ENCODE measurements at regions not wholly inside any gene's neighbourhood (a gene's known extent, or its start where the extent isn't known, plus 50 kb on each side); places are given as distances from the start of the nearest gene placed in this dataset.

DNA sequence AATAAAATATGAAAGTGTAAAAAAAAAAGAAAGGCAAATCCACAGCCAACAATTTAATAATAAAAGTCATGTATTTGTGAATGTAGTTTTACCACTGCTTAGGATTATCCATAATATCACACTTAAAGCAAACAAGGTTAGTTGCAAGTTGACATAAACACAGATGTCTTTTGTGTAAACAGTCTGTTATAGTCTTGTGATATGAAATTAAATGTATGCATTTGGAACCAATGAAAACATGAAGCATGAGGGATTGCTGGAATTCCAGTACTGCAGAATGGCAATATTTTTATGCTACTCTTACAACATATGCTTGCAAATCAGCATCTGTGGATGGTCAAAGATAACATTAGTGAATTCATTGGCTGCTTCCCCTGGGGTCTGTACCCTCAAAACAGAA is 148.1 kb downstream of the DNAJB9 start:
- TF ChIP-seq, protein P1, sequence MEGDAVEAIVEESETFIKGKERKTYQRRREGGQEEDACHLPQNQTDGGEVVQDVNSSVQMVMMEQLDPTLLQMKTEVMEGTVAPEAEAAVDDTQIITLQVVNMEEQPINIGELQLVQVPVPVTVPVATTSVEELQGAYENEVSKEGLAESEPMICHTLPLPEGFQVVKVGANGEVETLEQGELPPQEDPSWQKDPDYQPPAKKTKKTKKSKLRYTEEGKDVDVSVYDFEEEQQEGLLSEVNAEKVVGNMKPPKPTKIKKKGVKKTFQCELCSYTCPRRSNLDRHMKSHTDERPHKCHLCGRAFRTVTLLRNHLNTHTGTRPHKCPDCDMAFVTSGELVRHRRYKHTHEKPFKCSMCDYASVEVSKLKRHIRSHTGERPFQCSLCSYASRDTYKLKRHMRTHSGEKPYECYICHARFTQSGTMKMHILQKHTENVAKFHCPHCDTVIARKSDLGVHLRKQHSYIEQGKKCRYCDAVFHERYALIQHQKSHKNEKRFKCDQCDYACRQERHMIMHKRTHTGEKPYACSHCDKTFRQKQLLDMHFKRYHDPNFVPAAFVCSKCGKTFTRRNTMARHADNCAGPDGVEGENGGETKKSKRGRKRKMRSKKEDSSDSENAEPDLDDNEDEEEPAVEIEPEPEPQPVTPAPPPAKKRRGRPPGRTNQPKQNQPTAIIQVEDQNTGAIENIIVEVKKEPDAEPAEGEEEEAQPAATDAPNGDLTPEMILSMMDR (IDR thresholded peaks at IDR 0.05; ENCODE audit: low read depth, low read length, missing input control) = no peak
- TF ChIP-seq SP1 (IDR thresholded peaks at IDR 0.05) (no peak), FOXA2 (IDR thresholded peaks at IDR 0.05) (no peak), RAD21 (IDR thresholded peaks at IDR 0.05) (no peak), JUND (IDR thresholded peaks at IDR 0.05) (no peak)
- TF ChIP-seq, protein P2, sequence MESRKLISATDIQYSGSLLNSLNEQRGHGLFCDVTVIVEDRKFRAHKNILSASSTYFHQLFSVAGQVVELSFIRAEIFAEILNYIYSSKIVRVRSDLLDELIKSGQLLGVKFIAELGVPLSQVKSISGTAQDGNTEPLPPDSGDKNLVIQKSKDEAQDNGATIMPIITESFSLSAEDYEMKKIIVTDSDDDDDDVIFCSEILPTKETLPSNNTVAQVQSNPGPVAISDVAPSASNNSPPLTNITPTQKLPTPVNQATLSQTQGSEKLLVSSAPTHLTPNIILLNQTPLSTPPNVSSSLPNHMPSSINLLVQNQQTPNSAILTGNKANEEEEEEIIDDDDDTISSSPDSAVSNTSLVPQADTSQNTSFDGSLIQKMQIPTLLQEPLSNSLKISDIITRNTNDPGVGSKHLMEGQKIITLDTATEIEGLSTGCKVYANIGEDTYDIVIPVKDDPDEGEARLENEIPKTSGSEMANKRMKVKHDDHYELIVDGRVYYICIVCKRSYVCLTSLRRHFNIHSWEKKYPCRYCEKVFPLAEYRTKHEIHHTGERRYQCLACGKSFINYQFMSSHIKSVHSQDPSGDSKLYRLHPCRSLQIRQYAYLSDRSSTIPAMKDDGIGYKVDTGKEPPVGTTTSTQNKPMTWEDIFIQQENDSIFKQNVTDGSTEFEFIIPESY (IDR thresholded peaks at IDR 0.05) = no peak
- TF ChIP-seq, protein P3, sequence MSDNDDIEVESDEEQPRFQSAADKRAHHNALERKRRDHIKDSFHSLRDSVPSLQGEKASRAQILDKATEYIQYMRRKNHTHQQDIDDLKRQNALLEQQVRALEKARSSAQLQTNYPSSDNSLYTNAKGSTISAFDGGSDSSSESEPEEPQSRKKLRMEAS (IDR thresholded peaks at IDR 0.05) = no peak
- TF ChIP-seq, protein P4, sequence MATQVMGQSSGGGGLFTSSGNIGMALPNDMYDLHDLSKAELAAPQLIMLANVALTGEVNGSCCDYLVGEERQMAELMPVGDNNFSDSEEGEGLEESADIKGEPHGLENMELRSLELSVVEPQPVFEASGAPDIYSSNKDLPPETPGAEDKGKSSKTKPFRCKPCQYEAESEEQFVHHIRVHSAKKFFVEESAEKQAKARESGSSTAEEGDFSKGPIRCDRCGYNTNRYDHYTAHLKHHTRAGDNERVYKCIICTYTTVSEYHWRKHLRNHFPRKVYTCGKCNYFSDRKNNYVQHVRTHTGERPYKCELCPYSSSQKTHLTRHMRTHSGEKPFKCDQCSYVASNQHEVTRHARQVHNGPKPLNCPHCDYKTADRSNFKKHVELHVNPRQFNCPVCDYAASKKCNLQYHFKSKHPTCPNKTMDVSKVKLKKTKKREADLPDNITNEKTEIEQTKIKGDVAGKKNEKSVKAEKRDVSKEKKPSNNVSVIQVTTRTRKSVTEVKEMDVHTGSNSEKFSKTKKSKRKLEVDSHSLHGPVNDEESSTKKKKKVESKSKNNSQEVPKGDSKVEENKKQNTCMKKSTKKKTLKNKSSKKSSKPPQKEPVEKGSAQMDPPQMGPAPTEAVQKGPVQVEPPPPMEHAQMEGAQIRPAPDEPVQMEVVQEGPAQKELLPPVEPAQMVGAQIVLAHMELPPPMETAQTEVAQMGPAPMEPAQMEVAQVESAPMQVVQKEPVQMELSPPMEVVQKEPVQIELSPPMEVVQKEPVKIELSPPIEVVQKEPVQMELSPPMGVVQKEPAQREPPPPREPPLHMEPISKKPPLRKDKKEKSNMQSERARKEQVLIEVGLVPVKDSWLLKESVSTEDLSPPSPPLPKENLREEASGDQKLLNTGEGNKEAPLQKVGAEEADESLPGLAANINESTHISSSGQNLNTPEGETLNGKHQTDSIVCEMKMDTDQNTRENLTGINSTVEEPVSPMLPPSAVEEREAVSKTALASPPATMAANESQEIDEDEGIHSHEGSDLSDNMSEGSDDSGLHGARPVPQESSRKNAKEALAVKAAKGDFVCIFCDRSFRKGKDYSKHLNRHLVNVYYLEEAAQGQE (IDR thresholded peaks at IDR 0.05) = no peak

All from liver (tissue), 3 donors.